ENCODE measurements at regions not wholly inside any gene's neighbourhood (a gene's known extent, or its start where the extent isn't known, plus 50 kb on each side); places are given as distances from the start of the nearest gene placed in this dataset.

- H3K27ac Mint-ChIP-seq, result no peak overlapping the region
These were observed 537.1 kb downstream of the INSC start for GRCh38 chr11:15651816-15652215.

DNA sequence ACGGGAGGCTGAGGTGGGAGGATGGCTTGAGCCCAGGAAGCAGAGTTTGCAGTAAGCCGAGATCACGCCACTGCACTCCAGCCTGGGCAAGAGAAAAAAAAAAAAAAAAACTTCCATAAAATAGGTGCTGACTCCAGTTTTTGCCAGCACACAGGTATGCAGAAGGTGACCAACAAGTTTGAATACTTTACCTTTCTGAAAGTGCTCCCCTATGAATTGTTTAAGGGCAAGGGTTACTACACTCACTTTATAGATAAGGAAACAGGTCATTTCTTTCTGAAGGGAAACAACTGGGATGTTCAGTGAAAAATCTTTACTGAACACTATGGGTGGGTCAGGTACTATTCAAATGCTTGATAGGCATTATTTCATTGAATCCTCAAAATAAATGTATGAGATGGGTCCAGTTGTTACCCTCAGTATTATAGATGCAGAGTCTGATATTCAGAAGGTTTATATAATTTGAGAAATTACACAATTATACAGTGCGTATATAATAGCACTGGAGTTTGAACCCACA is 538.5 kb downstream of the INSC start:
- no peak overlapping the region for H3K4me2 ChIP-seq (replicated peaks; ENCODE audit: extremely low read depth, low read length, poor library complexity, severe bottlenecking)
- H3K4me1 Mint-ChIP-seq, result peaks cover 5% of the 10 kb centered on the region
- H3K9me3 ChIP-seq (replicated peaks in 1 of 2; ENCODE audit: control insufficient read depth in 1 of 2, insufficient read depth in 1 of 2, low read length in 2 of 2), result no peaks in the 10 kb centered on the region
- peak overlapping the region in 1 of 2 donors; percentile 35 for H3K4me3 Mint-ChIP-seq
- DNase-seq, result no peak
- WGBS (ENCODE audit: insufficient coverage), result 90% methylated on average over 2 of the region's 4 CpGs
- intact Hi-C loops (cut with micrococcal nuclease), result loop anchor here (5.0 kb wide), 2 partner anchors 954 to 959 kb away; no protein-coding TSS in a partner anchor
- H3K36me3 Mint-ChIP-seq, result no peaks in the 10 kb centered on the region
- no peak overlapping the region for H3K9ac ChIP-seq (ENCODE audit: insufficient read depth, low read length, poor library complexity, severe bottlenecking)
- peaks cover 17 to 30% of the 10 kb centered on the region in 2 donors for H3K27me3 ChIP-seq (ENCODE audit: control insufficient read depth in 2 of 2, insufficient read depth in 2 of 2, low read length in 2 of 2)
- peaks cover 28 to 34% (median 33%) of the 10 kb centered on the region in 3 donors for H3K27me3 Mint-ChIP-seq (ENCODE audit: low read depth in 3 of 3)
- H3K79me2 ChIP-seq (ENCODE audit: insufficient read depth, low read length), result no peaks in the 10 kb centered on the region
- H3K4me3 ChIP-seq (replicated peaks in 1 of 3; ENCODE audit: low read depth in 2 of 3, low read length in 3 of 3), result no peak overlapping the region
- H4K20me1 ChIP-seq (ENCODE audit: insufficient read depth, low read length), result no peaks in the 10 kb centered on the region
- H3K4me1 ChIP-seq (ENCODE audit: control insufficient read depth in 1 of 2, insufficient read depth in 2 of 2, low read length in 2 of 2), result peaks cover 9 to 10% of the 10 kb centered on the region in 2 donors
- no peak overlapping the region for H3K27ac Mint-ChIP-seq
- H3K9me3 Mint-ChIP-seq, result peaks cover 0 to 8% (median 0%) of the 10 kb centered on the region in 7 donors
- no peak for TF ChIP-seq CTCF (IDR thresholded peaks at IDR 0.05)
- no peak overlapping the region for H2AFZ ChIP-seq (ENCODE audit: insufficient read depth, low read depth, low read length, poor library complexity, severe bottlenecking)
- no peaks in the 10 kb centered on the region for H3K36me3 ChIP-seq (replicated peaks in 1 of 2; ENCODE audit: control insufficient read depth in 1 of 2, insufficient read depth in 2 of 2, low read length in 2 of 2)
- no peak overlapping the region for H3K27ac ChIP-seq (ENCODE audit: low read depth in 1 of 2, low read length in 2 of 2)

More at GRCh38 chr11:15651816-15652215, 537.1 kb downstream of the INSC start:
- Mint-ChIP-seq H3K36me3 (no peaks in the 10 kb centered on the region), H3K27me3 (ENCODE audit: low read depth in 3 of 3) (peaks cover 30 to 40% (median 36%) of the 10 kb centered on the region in 3 donors), H3K9me3 (peaks cover 0 to 5% (median 0%) of the 10 kb centered on the region in 7 donors), H3K4me3 (peak overlapping the region in 1 of 2 donors; percentile 78), H3K4me1 (peaks cover 5% of the 10 kb centered on the region)
- Histone ChIP-seq H3K27ac (ENCODE audit: low read depth in 1 of 2, low read length in 2 of 2) (no peak overlapping the region), H2AFZ (ENCODE audit: insufficient read depth, low read depth, low read length, poor library complexity, severe bottlenecking) (no peak overlapping the region), H3K36me3 (replicated peaks in 1 of 2; ENCODE audit: control insufficient read depth in 1 of 2, insufficient read depth in 2 of 2, low read length in 2 of 2) (no peaks in the 10 kb centered on the region), H3K4me3 (replicated peaks in 1 of 3; ENCODE audit: low read depth in 2 of 3, low read length in 3 of 3) (no peak overlapping the region), H3K9me3 (replicated peaks in 1 of 2; ENCODE audit: control insufficient read depth in 1 of 2, insufficient read depth in 1 of 2, low read length in 2 of 2) (no peaks in the 10 kb centered on the region), H3K79me2 (ENCODE audit: insufficient read depth, low read length) (no peaks in the 10 kb centered on the region), H3K4me2 (replicated peaks; ENCODE audit: extremely low read depth, low read length, poor library complexity, severe bottlenecking) (no peak overlapping the region), H4K20me1 (ENCODE audit: insufficient read depth, low read length) (no peaks in the 10 kb centered on the region), H3K4me1 (ENCODE audit: control insufficient read depth in 1 of 2, insufficient read depth in 2 of 2, low read length in 2 of 2) (peaks cover 9 to 10% of the 10 kb centered on the region in 2 donors), H3K9ac (ENCODE audit: insufficient read depth, low read length, poor library complexity, severe bottlenecking) (no peak overlapping the region), H3K27me3 (ENCODE audit: control insufficient read depth in 2 of 2, insufficient read depth in 2 of 2, low read length in 2 of 2) (peaks cover 17 to 30% of the 10 kb centered on the region in 2 donors)
- 59% methylated on average over 10 of the region's 11 CpGs for WGBS (ENCODE audit: insufficient coverage)
- intact Hi-C loops (cut with micrococcal nuclease), result loop anchor here (5.0 kb wide), 2 partner anchors 955 to 960 kb away; no protein-coding TSS in a partner anchor
- no peak for TF ChIP-seq CTCF (IDR thresholded peaks at IDR 0.05)
- no peak for DNase-seq
